GM12878 (cell line): ENCODE measurements at regions not wholly inside any gene's neighbourhood (a gene's known extent, or its start where the extent isn't known, plus 50 kb on each side); places are given as distances from the start of the nearest gene placed in this dataset.

Experiments used
- CEBPB ChIP-seq, 2 experiments: fragments of 150-350 bp in 1 of 2; IDR thresholded peaks; 2 replicates each; pipeline ENCODE4 v1.6.1; 2012 to 2014; ENCODE audit warnings: low read depth in 2 of 2, low read length in 2 of 2, borderline replicate concordance in 1 of 2, inconsistent platforms in 1 of 2
- NFIC ChIP-seq: IDR thresholded peaks from 2 replicates; pipeline ENCODE4 v1.6.1; 2012; ENCODE audit warnings: low read depth, mild to moderate bottlenecking, inconsistent platforms, low read length, moderate library complexity
- SMC3 ChIP-seq: IDR thresholded peaks from 2 replicates; pipeline ENCODE4 v1.6.1; 2011; ENCODE audit warnings: low read length, improper control_type of control experiment, borderline replicate concordance
- TCF12 ChIP-seq: IDR thresholded peaks from 2 replicates; pipeline ENCODE4 v1.6.1; 2011; ENCODE audit warnings: low read depth, mild to moderate bottlenecking, low read length
- TF ChIP-seq, protein P1 (sequence below): fragments of 450-650 bp; formaldehyde crosslinking; IDR thresholded peaks from 2 replicates; pipeline ENCODE4 v1.4.0; 2020; ENCODE audit warnings: mild to moderate bottlenecking, moderate library complexity
- TF ChIP-seq, protein P2 (sequence below): fragments of 150-350 bp; IDR thresholded peaks from 2 replicates; pipeline ENCODE4 v1.6.1; 2016; ENCODE audit warnings: low read depth, low read length
- TF ChIP-seq, protein P3 (sequence below): fragments of 450-650 bp; IDR thresholded peaks from 2 replicates; pipeline ENCODE4 v1.6.1; 2017; ENCODE audit warnings: mild to moderate bottlenecking, moderate library complexity

DNA sequence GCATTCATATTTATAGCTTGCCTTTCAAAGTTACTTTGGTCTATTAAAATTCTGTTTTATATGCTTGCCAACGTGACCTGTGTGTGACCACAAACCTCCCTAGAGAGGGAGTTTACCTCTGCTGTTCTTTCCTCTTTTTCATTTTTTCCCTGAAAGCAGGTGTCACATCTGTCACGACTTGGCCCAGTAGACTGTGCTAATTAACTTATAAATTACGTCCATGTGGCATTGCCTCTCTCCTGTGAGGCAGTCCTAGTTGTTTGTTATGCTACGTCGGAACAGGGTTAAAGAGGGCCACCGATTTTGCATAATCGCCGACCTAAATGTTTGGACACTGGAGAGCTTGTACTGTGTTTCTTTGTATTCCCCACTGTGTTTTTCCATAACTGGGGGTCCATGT is 343.9 kb upstream of the FLRT2 start (continued):
- TF ChIP-seq CEBPB (IDR thresholded peaks at IDR 0.05; ENCODE audit: borderline replicate concordance in 1 of 2, low read depth in 2 of 2, low read length in 2 of 2), result no peak
- TF ChIP-seq, protein P1, sequence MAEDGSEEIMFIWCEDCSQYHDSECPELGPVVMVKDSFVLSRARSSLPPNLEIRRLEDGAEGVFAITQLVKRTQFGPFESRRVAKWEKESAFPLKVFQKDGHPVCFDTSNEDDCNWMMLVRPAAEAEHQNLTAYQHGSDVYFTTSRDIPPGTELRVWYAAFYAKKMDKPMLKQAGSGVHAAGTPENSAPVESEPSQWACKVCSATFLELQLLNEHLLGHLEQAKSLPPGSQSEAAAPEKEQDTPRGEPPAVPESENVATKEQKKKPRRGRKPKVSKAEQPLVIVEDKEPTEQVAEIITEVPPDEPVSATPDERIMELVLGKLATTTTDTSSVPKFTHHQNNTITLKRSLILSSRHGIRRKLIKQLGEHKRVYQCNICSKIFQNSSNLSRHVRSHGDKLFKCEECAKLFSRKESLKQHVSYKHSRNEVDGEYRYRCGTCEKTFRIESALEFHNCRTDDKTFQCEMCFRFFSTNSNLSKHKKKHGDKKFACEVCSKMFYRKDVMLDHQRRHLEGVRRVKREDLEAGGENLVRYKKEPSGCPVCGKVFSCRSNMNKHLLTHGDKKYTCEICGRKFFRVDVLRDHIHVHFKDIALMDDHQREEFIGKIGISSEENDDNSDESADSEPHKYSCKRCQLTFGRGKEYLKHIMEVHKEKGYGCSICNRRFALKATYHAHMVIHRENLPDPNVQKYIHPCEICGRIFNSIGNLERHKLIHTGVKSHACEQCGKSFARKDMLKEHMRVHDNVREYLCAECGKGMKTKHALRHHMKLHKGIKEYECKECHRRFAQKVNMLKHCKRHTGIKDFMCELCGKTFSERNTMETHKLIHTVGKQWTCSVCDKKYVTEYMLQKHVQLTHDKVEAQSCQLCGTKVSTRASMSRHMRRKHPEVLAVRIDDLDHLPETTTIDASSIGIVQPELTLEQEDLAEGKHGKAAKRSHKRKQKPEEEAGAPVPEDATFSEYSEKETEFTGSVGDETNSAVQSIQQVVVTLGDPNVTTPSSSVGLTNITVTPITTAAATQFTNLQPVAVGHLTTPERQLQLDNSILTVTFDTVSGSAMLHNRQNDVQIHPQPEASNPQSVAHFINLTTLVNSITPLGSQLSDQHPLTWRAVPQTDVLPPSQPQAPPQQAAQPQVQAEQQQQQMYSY, result no peak
- TF ChIP-seq SMC3, result no peak
- TF ChIP-seq, protein P2, sequence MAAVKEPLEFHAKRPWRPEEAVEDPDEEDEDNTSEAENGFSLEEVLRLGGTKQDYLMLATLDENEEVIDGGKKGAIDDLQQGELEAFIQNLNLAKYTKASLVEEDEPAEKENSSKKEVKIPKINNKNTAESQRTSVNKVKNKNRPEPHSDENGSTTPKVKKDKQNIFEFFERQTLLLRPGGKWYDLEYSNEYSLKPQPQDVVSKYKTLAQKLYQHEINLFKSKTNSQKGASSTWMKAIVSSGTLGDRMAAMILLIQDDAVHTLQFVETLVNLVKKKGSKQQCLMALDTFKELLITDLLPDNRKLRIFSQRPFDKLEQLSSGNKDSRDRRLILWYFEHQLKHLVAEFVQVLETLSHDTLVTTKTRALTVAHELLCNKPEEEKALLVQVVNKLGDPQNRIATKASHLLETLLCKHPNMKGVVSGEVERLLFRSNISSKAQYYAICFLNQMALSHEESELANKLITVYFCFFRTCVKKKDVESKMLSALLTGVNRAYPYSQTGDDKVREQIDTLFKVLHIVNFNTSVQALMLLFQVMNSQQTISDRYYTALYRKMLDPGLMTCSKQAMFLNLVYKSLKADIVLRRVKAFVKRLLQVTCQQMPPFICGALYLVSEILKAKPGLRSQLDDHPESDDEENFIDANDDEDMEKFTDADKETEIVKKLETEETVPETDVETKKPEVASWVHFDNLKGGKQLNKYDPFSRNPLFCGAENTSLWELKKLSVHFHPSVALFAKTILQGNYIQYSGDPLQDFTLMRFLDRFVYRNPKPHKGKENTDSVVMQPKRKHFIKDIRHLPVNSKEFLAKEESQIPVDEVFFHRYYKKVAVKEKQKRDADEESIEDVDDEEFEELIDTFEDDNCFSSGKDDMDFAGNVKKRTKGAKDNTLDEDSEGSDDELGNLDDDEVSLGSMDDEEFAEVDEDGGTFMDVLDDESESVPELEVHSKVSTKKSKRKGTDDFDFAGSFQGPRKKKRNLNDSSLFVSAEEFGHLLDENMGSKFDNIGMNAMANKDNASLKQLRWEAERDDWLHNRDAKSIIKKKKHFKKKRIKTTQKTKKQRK, result no peak
- TF ChIP-seq NFIC, result no peak
- TF ChIP-seq, protein P3, sequence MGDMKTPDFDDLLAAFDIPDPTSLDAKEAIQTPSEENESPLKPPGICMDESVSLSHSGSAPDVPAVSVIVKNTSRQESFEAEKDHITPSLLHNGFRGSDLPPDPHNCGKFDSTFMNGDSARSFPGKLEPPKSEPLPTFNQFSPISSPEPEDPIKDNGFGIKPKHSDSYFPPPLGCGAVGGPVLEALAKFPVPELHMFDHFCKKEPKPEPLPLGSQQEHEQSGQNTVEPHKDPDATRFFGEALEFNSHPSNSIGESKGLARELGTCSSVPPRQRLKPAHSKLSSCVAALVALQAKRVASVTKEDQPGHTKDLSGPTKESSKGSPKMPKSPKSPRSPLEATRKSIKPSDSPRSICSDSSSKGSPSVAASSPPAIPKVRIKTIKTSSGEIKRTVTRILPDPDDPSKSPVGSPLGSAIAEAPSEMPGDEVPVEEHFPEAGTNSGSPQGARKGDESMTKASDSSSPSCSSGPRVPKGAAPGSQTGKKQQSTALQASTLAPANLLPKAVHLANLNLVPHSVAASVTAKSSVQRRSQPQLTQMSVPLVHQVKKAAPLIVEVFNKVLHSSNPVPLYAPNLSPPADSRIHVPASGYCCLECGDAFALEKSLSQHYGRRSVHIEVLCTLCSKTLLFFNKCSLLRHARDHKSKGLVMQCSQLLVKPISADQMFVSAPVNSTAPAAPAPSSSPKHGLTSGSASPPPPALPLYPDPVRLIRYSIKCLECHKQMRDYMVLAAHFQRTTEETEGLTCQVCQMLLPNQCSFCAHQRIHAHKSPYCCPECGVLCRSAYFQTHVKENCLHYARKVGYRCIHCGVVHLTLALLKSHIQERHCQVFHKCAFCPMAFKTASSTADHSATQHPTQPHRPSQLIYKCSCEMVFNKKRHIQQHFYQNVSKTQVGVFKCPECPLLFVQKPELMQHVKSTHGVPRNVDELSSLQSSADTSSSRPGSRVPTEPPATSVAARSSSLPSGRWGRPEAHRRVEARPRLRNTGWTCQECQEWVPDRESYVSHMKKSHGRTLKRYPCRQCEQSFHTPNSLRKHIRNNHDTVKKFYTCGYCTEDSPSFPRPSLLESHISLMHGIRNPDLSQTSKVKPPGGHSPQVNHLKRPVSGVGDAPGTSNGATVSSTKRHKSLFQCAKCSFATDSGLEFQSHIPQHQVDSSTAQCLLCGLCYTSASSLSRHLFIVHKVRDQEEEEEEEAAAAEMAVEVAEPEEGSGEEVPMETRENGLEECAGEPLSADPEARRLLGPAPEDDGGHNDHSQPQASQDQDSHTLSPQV, result no peak
- no peak for TF ChIP-seq TCF12
